ENCODE measurements at regions not wholly inside any gene's neighbourhood (a gene's known extent, or its start where the extent isn't known, plus 50 kb on each side); places are given as distances from the start of the nearest gene placed in this dataset.

- TF ChIP-seq CTCF (conservative IDR thresholded peaks at IDR 0.05; ENCODE audit: low read length): no peak
- no peak for TF ChIP-seq EZH2phosphoT487 (IDR thresholded peaks at IDR 0.05; ENCODE audit: borderline replicate concordance)
Measured at GRCh38 chr12:72792889-72793288, 520.7 kb downstream of the TRHDE start.

Data from Loucy (cell line).